NB4 (cell line): ENCODE measurements at regions not wholly inside any gene's neighbourhood (a gene's known extent, or its start where the extent isn't known, plus 50 kb on each side); places are given as distances from the start of the nearest gene placed in this dataset.

Source experiments
- POLR2A ChIP-seq: IDR thresholded peaks from 2 replicates; pipeline ENCODE4 v1.6.1; 2011; ENCODE audit warnings: mild to moderate bottlenecking; ENCODE audit not compliant: insufficient read length; ENCODE audit errors: extremely low read depth
- TF ChIP-seq, protein P1 (sequence below): IDR thresholded peaks from one replicate; pipeline ENCODE4 v1.5.1; 2012; ENCODE audit warnings: low read depth, low read length
- TF ChIP-seq, protein P2 (sequence below): IDR thresholded peaks from 2 replicates; pipeline ENCODE4 v1.6.1; 2011; ENCODE audit warnings: low read depth, low read length

DNA sequence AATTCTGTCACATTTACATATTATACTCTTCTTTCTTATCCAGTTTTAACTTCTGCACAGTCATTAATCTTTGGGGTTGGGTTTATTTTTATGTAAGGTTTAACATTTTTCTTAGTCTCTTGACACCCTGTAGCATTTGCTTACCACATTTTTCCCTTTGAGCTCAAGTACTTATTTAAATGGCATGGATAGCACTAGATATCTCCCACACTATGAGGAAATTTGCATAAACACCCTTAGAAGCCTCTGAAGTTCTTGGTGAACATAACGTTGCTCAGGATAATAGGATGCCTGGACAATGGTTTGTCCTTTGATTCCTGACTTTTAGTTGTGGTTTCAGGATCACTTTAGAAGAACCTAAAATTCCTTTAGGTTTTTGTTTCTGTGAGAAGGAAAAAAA lies 338.9 kb downstream of the PCDH17 start:
- TF ChIP-seq, protein P1, sequence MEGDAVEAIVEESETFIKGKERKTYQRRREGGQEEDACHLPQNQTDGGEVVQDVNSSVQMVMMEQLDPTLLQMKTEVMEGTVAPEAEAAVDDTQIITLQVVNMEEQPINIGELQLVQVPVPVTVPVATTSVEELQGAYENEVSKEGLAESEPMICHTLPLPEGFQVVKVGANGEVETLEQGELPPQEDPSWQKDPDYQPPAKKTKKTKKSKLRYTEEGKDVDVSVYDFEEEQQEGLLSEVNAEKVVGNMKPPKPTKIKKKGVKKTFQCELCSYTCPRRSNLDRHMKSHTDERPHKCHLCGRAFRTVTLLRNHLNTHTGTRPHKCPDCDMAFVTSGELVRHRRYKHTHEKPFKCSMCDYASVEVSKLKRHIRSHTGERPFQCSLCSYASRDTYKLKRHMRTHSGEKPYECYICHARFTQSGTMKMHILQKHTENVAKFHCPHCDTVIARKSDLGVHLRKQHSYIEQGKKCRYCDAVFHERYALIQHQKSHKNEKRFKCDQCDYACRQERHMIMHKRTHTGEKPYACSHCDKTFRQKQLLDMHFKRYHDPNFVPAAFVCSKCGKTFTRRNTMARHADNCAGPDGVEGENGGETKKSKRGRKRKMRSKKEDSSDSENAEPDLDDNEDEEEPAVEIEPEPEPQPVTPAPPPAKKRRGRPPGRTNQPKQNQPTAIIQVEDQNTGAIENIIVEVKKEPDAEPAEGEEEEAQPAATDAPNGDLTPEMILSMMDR: no peak
- no peak for TF ChIP-seq POLR2A
- TF ChIP-seq, protein P2, sequence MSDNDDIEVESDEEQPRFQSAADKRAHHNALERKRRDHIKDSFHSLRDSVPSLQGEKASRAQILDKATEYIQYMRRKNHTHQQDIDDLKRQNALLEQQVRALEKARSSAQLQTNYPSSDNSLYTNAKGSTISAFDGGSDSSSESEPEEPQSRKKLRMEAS: no peak
